GM19351 (cell line): ENCODE measurements at regions not wholly inside any gene's neighbourhood (a gene's known extent, or its start where the extent isn't known, plus 50 kb on each side); places are given as distances from the start of the nearest gene placed in this dataset.
"Not testable (repeated sequence)": the region's sequence is repeated elsewhere in the genome, so short reads cannot be mapped to it uniquely, and the experiment has no call there.

Source experiments
- ATAC-seq: cut with Tn5 transposase; IDR thresholded peaks from one replicate; pipeline ENCODE4 v1.9.1; 2021; ENCODE audit warnings: mild to moderate bottlenecking, moderate library complexity; ENCODE audit not compliant: unreplicated experiment

GRCh38 chr13:67416047-67416925 is 186.2 kb upstream of the PCDH9 start:
- peak; percentile 92 for ATAC-seq

- ATAC-seq, result no peak
Observed at GRCh38 chr13:67410645-67411044, 180.5 kb upstream of the PCDH9 start.

GRCh38 chr13:67408798-67409197 is 178.7 kb upstream of the PCDH9 start:
- ATAC-seq, result no peak

- no peak for ATAC-seq
Observed at GRCh38 chr13:67402546-67402945, 172.4 kb upstream of the PCDH9 start.

- ATAC-seq, result no peak
Observed at GRCh38 chr13:67395577-67395976, 165.4 kb upstream of the PCDH9 start.

- no peak for ATAC-seq
Observed at GRCh38 chr13:67392014-67392413, 161.9 kb upstream of the PCDH9 start.

GRCh38 chr13:67390462-67391086 is 160.4 kb upstream of the PCDH9 start:
- ATAC-seq, result no peak

- no peak for ATAC-seq
Observed at GRCh38 chr13:67389171-67389570, 159.0 kb upstream of the PCDH9 start.

GRCh38 chr13:67383109-67383757 is 153.1 kb upstream of the PCDH9 start:
- ATAC-seq, result not testable (repeated sequence)

- peak; percentile 49 for ATAC-seq
Observed at GRCh38 chr13:67377919-67378318, 147.8 kb upstream of the PCDH9 start.

- no peak for ATAC-seq
Observed at GRCh38 chr13:67374391-67374790, 144.3 kb upstream of the PCDH9 start.

- no peak for ATAC-seq
Observed at GRCh38 chr13:67372868-67373464, 142.8 kb upstream of the PCDH9 start.

- ATAC-seq, result no peak
Observed at GRCh38 chr13:67369895-67370660, 139.9 kb upstream of the PCDH9 start.

- no peak for ATAC-seq
Observed at GRCh38 chr13:67367399-67367798, 137.3 kb upstream of the PCDH9 start.

- ATAC-seq, result no peak
Observed at GRCh38 chr13:67366533-67366932, 136.4 kb upstream of the PCDH9 start.

GRCh38 chr13:67355812-67356476 is 125.8 kb upstream of the PCDH9 start:
- no peak for ATAC-seq

- ATAC-seq, result no peak
Observed at GRCh38 chr13:67353941-67354340, 123.8 kb upstream of the PCDH9 start.

GRCh38 chr13:67353031-67353430 is 122.9 kb upstream of the PCDH9 start:
- ATAC-seq, result no peak

- no peak for ATAC-seq
Observed at GRCh38 chr13:67351909-67352308, 121.8 kb upstream of the PCDH9 start.

- no peak for ATAC-seq
Observed at GRCh38 chr13:67351114-67351513, 121.0 kb upstream of the PCDH9 start.
